ENCODE measurements at regions not wholly inside any gene's neighbourhood (a gene's known extent, or its start where the extent isn't known, plus 50 kb on each side); places are given as distances from the start of the nearest gene placed in this dataset.

GRCh38 chr14:51507511-51507905 lies 144.2 kb upstream of the FRMD6 start:
- H3K4me3 ChIP-seq (replicated peaks in 1 of 2; ENCODE audit: low read depth in 1 of 2, low read length in 2 of 2): no peak overlapping the region
- H3K36me3 ChIP-seq (ENCODE audit: control insufficient read depth in 1 of 2, insufficient read depth in 2 of 2, low read length in 2 of 2): no peaks in the 10 kb centered on the region
- H3K27ac ChIP-seq (ENCODE audit: low read depth, low read length): no peak overlapping the region
- no peak for TF ChIP-seq EZH2phosphoT487 (IDR thresholded peaks at IDR 0.05; ENCODE audit: borderline replicate concordance)
- TF ChIP-seq SRF (IDR thresholded peaks at IDR 0.05; ENCODE audit: low read depth): no peak
- TF ChIP-seq, protein P1, sequence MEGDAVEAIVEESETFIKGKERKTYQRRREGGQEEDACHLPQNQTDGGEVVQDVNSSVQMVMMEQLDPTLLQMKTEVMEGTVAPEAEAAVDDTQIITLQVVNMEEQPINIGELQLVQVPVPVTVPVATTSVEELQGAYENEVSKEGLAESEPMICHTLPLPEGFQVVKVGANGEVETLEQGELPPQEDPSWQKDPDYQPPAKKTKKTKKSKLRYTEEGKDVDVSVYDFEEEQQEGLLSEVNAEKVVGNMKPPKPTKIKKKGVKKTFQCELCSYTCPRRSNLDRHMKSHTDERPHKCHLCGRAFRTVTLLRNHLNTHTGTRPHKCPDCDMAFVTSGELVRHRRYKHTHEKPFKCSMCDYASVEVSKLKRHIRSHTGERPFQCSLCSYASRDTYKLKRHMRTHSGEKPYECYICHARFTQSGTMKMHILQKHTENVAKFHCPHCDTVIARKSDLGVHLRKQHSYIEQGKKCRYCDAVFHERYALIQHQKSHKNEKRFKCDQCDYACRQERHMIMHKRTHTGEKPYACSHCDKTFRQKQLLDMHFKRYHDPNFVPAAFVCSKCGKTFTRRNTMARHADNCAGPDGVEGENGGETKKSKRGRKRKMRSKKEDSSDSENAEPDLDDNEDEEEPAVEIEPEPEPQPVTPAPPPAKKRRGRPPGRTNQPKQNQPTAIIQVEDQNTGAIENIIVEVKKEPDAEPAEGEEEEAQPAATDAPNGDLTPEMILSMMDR (IDR thresholded peaks at IDR 0.05 in 2 of 3, conservative IDR thresholded peaks at IDR 0.05 in 1 of 3; ENCODE audit: borderline replicate concordance in 1 of 3, insufficient read depth in 1 of 3, low read depth in 2 of 3, low read length in 2 of 3): no peak
- no peak for TF ChIP-seq POLR2AphosphoS5 (IDR thresholded peaks at IDR 0.05; ENCODE audit: low read depth, low read length)
- no peak for TF ChIP-seq TCF7L2 (IDR thresholded peaks at IDR 0.05; ENCODE audit: borderline replicate concordance, extremely low read depth, insufficient read depth, insufficient read length)
- TF ChIP-seq EGR1 (IDR thresholded peaks at IDR 0.05; ENCODE audit: low read depth): no peak
- TF ChIP-seq, protein P2, sequence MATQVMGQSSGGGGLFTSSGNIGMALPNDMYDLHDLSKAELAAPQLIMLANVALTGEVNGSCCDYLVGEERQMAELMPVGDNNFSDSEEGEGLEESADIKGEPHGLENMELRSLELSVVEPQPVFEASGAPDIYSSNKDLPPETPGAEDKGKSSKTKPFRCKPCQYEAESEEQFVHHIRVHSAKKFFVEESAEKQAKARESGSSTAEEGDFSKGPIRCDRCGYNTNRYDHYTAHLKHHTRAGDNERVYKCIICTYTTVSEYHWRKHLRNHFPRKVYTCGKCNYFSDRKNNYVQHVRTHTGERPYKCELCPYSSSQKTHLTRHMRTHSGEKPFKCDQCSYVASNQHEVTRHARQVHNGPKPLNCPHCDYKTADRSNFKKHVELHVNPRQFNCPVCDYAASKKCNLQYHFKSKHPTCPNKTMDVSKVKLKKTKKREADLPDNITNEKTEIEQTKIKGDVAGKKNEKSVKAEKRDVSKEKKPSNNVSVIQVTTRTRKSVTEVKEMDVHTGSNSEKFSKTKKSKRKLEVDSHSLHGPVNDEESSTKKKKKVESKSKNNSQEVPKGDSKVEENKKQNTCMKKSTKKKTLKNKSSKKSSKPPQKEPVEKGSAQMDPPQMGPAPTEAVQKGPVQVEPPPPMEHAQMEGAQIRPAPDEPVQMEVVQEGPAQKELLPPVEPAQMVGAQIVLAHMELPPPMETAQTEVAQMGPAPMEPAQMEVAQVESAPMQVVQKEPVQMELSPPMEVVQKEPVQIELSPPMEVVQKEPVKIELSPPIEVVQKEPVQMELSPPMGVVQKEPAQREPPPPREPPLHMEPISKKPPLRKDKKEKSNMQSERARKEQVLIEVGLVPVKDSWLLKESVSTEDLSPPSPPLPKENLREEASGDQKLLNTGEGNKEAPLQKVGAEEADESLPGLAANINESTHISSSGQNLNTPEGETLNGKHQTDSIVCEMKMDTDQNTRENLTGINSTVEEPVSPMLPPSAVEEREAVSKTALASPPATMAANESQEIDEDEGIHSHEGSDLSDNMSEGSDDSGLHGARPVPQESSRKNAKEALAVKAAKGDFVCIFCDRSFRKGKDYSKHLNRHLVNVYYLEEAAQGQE (IDR thresholded peaks at IDR 0.05; ENCODE audit: low read depth): no peak
- no peak for TF ChIP-seq RAD21 (IDR thresholded peaks at IDR 0.05; ENCODE audit: low read depth)
- no peak for TF ChIP-seq ZNF274 (IDR thresholded peaks at IDR 0.05; ENCODE audit: low read depth, low read length)
- TF ChIP-seq, protein P3, sequence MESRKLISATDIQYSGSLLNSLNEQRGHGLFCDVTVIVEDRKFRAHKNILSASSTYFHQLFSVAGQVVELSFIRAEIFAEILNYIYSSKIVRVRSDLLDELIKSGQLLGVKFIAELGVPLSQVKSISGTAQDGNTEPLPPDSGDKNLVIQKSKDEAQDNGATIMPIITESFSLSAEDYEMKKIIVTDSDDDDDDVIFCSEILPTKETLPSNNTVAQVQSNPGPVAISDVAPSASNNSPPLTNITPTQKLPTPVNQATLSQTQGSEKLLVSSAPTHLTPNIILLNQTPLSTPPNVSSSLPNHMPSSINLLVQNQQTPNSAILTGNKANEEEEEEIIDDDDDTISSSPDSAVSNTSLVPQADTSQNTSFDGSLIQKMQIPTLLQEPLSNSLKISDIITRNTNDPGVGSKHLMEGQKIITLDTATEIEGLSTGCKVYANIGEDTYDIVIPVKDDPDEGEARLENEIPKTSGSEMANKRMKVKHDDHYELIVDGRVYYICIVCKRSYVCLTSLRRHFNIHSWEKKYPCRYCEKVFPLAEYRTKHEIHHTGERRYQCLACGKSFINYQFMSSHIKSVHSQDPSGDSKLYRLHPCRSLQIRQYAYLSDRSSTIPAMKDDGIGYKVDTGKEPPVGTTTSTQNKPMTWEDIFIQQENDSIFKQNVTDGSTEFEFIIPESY (IDR thresholded peaks at IDR 0.05; ENCODE audit: extremely low read depth, insufficient replicate concordance, low read length): no peak
- TF ChIP-seq, protein P4, sequence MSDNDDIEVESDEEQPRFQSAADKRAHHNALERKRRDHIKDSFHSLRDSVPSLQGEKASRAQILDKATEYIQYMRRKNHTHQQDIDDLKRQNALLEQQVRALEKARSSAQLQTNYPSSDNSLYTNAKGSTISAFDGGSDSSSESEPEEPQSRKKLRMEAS (IDR thresholded peaks at IDR 0.05): no peak
- no peaks in the 10 kb centered on the region for H3K9me3 ChIP-seq (ENCODE audit: control insufficient read depth in 1 of 2, insufficient read depth in 1 of 2, low read depth in 1 of 2, low read length in 2 of 2)
- no peaks in the 10 kb centered on the region for H3K79me2 ChIP-seq (ENCODE audit: insufficient read depth, low read length)
- no peak overlapping the region for H3K4me2 ChIP-seq (ENCODE audit: low read length)
- CTCF ChIA-PET: no interaction called here
- POLR2A ChIA-PET: no interaction called here
- H3K27me3 ChIP-seq (ENCODE audit: insufficient read depth, low read length): no peaks in the 10 kb centered on the region
- no peak overlapping the region for H2AFZ ChIP-seq (ENCODE audit: low read depth, low read length, poor library complexity, severe bottlenecking)
- H3K9me2 ChIP-seq (ENCODE audit: insufficient read depth): no peaks in the 10 kb centered on the region
- BruUV-seq (replicated peaks): no TSS peak
- no peaks in the 10 kb centered on the region for H4K20me1 ChIP-seq (ENCODE audit: insufficient read depth)
- ATAC-seq (no peak), DNase-seq (ENCODE audit: low read depth, low spot score) (no peak)
- intact Hi-C loops (cut with micrococcal nuclease): no loop called here
- no peaks in the 10 kb centered on the region for H3K4me1 ChIP-seq (ENCODE audit: control insufficient read depth in 1 of 2, insufficient read depth in 2 of 2, low read length in 2 of 2)
- RAD21 ChIA-PET (ENCODE audit: low non-redundant PET in 1 of 2, low total read pairs in 2 of 2, uncharacterized antibody in 2 of 2, unreplicated experiment in 2 of 2): no interaction called here
- no peak overlapping the region for H3K9ac ChIP-seq (ENCODE audit: low read length)
